ENCODE measurements at regions not wholly inside any gene's neighbourhood (a gene's known extent, or its start where the extent isn't known, plus 50 kb on each side); places are given as distances from the start of the nearest gene placed in this dataset.

- 71% methylated on average over 1 of the region's 1 CpG for WGBS
- Histone ChIP-seq H3K27ac (ENCODE audit: low read depth in 1 of 2, low read length in 2 of 2) (no peak overlapping the region), H3K36me3 (ENCODE audit: control insufficient read depth in 4 of 4, insufficient read depth in 3 of 4, low read depth in 1 of 4, low read length in 3 of 4) (no peaks in the 10 kb centered on the region), H3K4me1 (ENCODE audit: control insufficient read depth in 4 of 4, insufficient read depth in 4 of 4, low read length in 3 of 4) (no peaks in the 10 kb centered on the region), H3K4me3 (ENCODE audit: low read depth in 1 of 3, low read length in 3 of 3) (no peak overlapping the region), H3K9me3 (ENCODE audit: control insufficient read depth in 4 of 4, low read length in 3 of 4) (no peaks in the 10 kb centered on the region), H3K27me3 (ENCODE audit: control insufficient read depth in 4 of 4, insufficient read depth in 4 of 4, low read length in 3 of 4) (no peaks in the 10 kb centered on the region), H3K9ac (ENCODE audit: low read depth in 1 of 2, low read length in 2 of 2) (no peak overlapping the region)
- TF ChIP-seq SP1 (IDR thresholded peaks at IDR 0.05) (no peak), HNF4A (conservative IDR thresholded peaks at IDR 0.05) (no peak), NR2F2 (IDR thresholded peaks at IDR 0.05) (no peak), FOXA1 (IDR thresholded peaks at IDR 0.05) (no peak), CTCF (IDR thresholded peaks at IDR 0.05; ENCODE audit: low read depth, low read length, missing input control) (no peak), REST (IDR thresholded peaks at IDR 0.05) (no peak), GABPA (IDR thresholded peaks at IDR 0.05 in 1 of 2, conservative IDR thresholded peaks at IDR 0.05 in 1 of 2) (no peak), ZBTB33 (IDR thresholded peaks at IDR 0.05) (no peak), RXRA (IDR thresholded peaks at IDR 0.05) (no peak), EGR1 (IDR thresholded peaks at IDR 0.05; ENCODE audit: low read depth in 2 of 2) (no peak), TAF1 (conservative IDR thresholded peaks at IDR 0.05) (no peak), MAX (IDR thresholded peaks at IDR 0.05) (no peak), JUND (IDR thresholded peaks at IDR 0.05) (no peak), FOXA2 (IDR thresholded peaks at IDR 0.05) (no peak), ATF3 (IDR thresholded peaks at IDR 0.05) (no peak), RAD21 (IDR thresholded peaks at IDR 0.05) (no peak)
- no peak for DNase-seq (ENCODE audit: low spot score)
These were observed 56.5 kb upstream of the PDZRN3 start for GRCh38 chr3:73681198-73681597.
